ENCODE measurements at regions not wholly inside any gene's neighbourhood (a gene's known extent, or its start where the extent isn't known, plus 50 kb on each side); places are given as distances from the start of the nearest gene placed in this dataset.

DNA sequence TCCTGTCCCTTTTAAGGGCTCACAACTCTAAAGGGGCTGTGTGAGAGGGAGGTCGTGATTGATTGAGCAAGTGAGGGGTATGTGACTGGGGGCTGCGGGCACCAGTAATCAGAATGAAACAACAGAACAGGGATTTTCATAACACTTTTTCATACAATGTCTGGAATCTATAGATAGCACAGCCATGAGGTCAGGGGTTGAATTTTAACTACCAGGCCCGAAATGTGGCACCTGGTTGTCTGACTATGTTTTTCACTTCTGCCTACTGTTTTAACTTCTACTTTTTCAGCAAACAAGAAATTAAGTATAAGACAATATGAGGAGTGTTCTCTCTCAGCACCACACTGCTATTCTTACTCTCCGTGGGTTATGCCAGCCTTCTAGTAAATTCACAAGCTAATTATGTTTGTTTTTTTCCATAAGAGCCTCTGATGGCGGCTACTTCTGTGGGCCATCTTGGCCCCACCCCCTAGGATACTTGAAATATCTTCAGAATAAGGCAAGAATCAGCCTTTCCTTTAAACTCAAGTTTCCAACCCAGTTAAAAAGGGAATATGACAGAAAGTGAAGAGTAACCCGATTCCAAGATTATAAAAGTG, 552.8 kb upstream of the CHORDC1 start:
- H3K27ac ChIP-seq (ENCODE audit: low read length) = no peak overlapping the region
- no peaks in the 10 kb centered on the region for H3K36me3 ChIP-seq (ENCODE audit: control insufficient read depth in 2 of 2, insufficient read depth in 2 of 2, low read length in 2 of 2)
- H3K27me3 ChIP-seq (ENCODE audit: control insufficient read depth in 1 of 2, insufficient read depth in 2 of 2, low read length in 2 of 2) = no peaks in the 10 kb centered on the region
- peaks cover 0 to 3% of the 10 kb centered on the region in 2 donors for H3K9me3 ChIP-seq (ENCODE audit: control insufficient read depth in 2 of 2, low read length in 2 of 2)
- no peak overlapping the region for H3K9ac ChIP-seq (ENCODE audit: low read length in 2 of 2)
- no peaks in the 10 kb centered on the region for H3K4me1 ChIP-seq (ENCODE audit: control insufficient read depth, insufficient read depth, low read length)
- H3K4me3 ChIP-seq (ENCODE audit: low read length in 2 of 2) = no peak overlapping the region

DNA sequence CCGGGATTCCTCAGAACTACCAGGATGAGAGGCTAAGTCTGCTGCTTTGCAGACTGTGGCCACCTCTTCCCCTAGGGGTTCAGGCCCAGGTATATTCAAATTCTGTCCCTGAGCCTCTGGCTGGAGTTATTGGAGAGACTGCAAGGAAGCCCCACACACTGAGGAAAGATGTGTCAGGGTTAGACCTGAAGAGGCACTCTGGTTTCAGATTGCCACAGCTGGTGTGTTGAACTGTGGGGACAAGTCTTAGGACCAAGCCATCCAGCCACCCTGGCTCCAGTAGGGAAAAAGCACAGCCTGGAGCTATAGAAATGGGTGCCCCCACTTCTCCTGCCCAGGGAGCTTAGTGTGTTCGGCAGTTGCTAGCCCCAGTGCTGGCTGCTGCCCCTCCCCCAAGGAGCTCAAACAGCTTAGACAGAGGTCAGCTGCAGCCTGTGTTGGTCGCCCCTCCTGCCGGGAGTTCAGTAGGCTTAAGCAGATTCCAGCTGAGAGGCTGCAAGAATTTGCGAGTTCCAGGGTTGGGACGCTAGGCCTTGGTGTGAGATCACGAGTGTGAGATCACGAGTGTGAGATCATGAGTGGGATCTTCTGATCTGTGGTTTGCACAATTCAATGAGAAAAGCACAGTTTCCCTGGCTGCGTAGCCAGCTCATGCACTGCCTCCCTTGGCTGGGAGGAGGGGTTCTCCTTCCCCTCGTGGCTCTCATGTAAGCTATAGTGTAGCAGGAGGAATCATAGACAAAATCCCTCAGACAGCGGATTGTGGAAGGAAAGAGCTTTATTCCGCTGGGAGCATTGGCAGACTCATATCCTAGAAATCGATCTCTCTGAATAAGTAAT, 552.1 kb upstream of the CHORDC1 start:
- H3K27ac ChIP-seq (ENCODE audit: low read length) = no peak overlapping the region

DNA sequence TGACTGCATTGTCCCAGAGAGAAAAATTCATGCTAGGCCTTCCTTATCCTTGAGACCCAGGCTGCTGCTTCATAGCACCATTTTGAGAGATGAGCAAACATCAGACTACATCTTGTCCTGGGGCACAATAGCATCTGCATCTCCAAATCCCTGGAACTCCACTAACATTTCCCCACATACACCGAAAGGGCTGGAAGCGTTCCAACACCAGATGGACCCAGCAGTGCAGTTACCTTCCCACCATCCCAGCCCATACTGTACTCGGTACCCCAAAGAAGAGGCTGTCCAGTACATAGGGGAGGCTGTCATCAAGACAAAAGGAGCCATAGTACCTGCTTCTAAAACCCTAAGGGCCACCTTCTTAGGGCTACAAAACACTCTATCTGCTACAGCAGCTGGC, 547.2 kb upstream of the CHORDC1 start:
- no peak overlapping the region for H3K4me3 ChIP-seq (ENCODE audit: low read length in 2 of 2)
- no peaks in the 10 kb centered on the region for H3K4me1 ChIP-seq (ENCODE audit: control insufficient read depth, insufficient read depth, low read length)
- no peak overlapping the region for H3K9ac ChIP-seq (ENCODE audit: low read length in 2 of 2)
- H3K9me3 ChIP-seq (ENCODE audit: control insufficient read depth in 2 of 2, low read length in 2 of 2) = peaks cover 0 to under 1% of the 10 kb centered on the region in 2 donors
- no peaks in the 10 kb centered on the region for H3K36me3 ChIP-seq (ENCODE audit: control insufficient read depth in 2 of 2, insufficient read depth in 2 of 2, low read length in 2 of 2)
- H3K27me3 ChIP-seq (ENCODE audit: control insufficient read depth in 1 of 2, insufficient read depth in 2 of 2, low read length in 2 of 2) = no peaks in the 10 kb centered on the region
- no peak overlapping the region for H3K27ac ChIP-seq (ENCODE audit: low read length)

More for the DNA sequence above, 552.1 kb upstream of the CHORDC1 start:
- Histone ChIP-seq H3K36me3 (ENCODE audit: control insufficient read depth in 2 of 2, insufficient read depth in 2 of 2, low read length in 2 of 2) (no peaks in the 10 kb centered on the region), H3K4me3 (ENCODE audit: low read length in 2 of 2) (no peak overlapping the region), H3K9ac (ENCODE audit: low read length in 2 of 2) (no peak overlapping the region), H3K4me1 (ENCODE audit: control insufficient read depth, insufficient read depth, low read length) (no peaks in the 10 kb centered on the region), H3K9me3 (ENCODE audit: control insufficient read depth in 2 of 2, low read length in 2 of 2) (peaks cover 0 to 3% of the 10 kb centered on the region in 2 donors), H3K27me3 (ENCODE audit: control insufficient read depth in 1 of 2, insufficient read depth in 2 of 2, low read length in 2 of 2) (no peaks in the 10 kb centered on the region)

DNA sequence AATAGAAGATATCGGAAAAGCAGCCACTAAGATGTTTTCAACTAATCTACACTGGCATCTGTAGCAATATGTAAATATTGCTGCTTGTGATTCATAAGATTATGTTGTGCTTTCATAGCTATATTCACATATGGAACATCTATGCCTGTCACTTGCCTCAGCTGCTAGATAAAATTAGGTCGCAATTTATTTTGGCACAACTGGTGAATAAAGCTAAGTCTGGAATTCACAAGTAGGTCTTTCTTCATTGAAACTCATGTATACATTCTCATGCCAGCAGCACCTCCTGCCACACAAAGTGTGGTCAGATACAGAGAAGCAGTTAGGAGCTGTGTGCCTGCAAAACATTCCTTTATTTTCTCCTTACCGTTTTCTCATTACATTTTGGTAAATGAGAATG, 543.3 kb upstream of the CHORDC1 start:
- no peaks in the 10 kb centered on the region for H3K4me1 ChIP-seq (ENCODE audit: control insufficient read depth, insufficient read depth, low read length)
- H3K36me3 ChIP-seq (ENCODE audit: control insufficient read depth in 2 of 2, insufficient read depth in 2 of 2, low read length in 2 of 2) = no peaks in the 10 kb centered on the region
- no peak overlapping the region for H3K9ac ChIP-seq (ENCODE audit: low read length in 2 of 2)
- H3K9me3 ChIP-seq (ENCODE audit: control insufficient read depth in 2 of 2, low read length in 2 of 2) = no peaks in the 10 kb centered on the region
- H3K27ac ChIP-seq (ENCODE audit: low read length) = no peak overlapping the region
- H3K27me3 ChIP-seq (ENCODE audit: control insufficient read depth in 1 of 2, insufficient read depth in 2 of 2, low read length in 2 of 2) = no peaks in the 10 kb centered on the region
- H3K4me3 ChIP-seq (ENCODE audit: low read length in 2 of 2) = no peak overlapping the region

DNA sequence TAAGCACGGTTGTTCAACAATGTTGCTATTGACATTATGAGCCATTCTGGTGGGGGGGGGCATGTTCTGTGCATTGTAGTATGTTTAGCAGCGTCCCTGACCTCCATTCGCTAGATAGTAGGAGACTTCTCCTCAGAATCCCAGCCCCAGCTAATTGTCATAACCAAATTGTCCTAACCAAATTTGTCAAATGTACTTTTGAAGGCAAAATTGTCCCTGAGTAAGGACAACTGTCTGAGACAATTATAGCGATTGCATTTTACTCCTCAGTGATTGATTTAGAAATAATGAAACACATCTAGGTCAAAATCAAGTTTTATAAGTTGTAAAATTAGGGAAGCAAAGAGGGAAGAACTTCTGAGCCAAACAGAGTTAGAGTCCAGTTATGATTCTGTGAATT, 541.8 kb upstream of the CHORDC1 start:
- no peaks in the 10 kb centered on the region for H3K9me3 ChIP-seq (ENCODE audit: control insufficient read depth in 2 of 2, low read length in 2 of 2)
- no peak overlapping the region for H3K4me3 ChIP-seq (ENCODE audit: low read length in 2 of 2)
- no peaks in the 10 kb centered on the region for H3K36me3 ChIP-seq (ENCODE audit: control insufficient read depth in 2 of 2, insufficient read depth in 2 of 2, low read length in 2 of 2)
- no peak overlapping the region for H3K27ac ChIP-seq (ENCODE audit: low read length)
- H3K9ac ChIP-seq (ENCODE audit: low read length in 2 of 2) = no peak overlapping the region
- H3K4me1 ChIP-seq (ENCODE audit: control insufficient read depth, insufficient read depth, low read length) = no peaks in the 10 kb centered on the region
- H3K27me3 ChIP-seq (ENCODE audit: control insufficient read depth in 1 of 2, insufficient read depth in 2 of 2, low read length in 2 of 2) = no peaks in the 10 kb centered on the region

DNA sequence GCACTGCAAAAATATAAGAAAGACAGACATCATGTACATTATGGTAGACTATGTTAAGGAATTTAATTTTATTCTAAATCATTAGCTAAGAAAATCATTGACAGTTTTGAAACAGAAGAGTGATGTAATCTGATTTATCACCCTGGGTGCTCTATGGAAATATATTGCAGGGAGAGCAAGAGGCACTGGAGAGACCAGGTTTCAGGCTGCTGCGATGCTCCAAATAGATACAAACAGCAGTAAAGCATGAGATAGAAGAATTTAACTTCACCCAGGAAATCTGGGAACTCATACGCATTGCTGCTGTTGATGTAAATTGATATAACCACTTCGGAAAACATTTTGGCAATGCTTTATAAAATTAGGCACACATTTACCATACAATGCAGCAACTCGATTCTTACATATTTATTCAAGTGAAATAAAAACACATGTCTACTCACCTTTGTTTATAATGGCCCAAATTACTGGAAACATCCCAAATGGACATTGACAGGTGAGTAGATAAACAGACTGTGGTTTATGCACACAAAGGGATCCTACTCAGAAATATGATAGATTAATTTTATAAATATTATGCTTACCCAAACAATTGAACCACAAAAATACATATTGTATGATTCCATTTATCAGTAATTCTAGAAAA, 535.1 kb upstream of the CHORDC1 start:
- no peaks in the 10 kb centered on the region for H3K36me3 ChIP-seq (ENCODE audit: control insufficient read depth in 2 of 2, insufficient read depth in 2 of 2, low read length in 2 of 2)
- H3K9ac ChIP-seq (ENCODE audit: low read length in 2 of 2) = no peak overlapping the region
- no peaks in the 10 kb centered on the region for H3K27me3 ChIP-seq (ENCODE audit: control insufficient read depth in 1 of 2, insufficient read depth in 2 of 2, low read length in 2 of 2)
- no peak overlapping the region for H3K27ac ChIP-seq (ENCODE audit: low read length)
- no peak overlapping the region for H3K4me3 ChIP-seq (ENCODE audit: low read length in 2 of 2)
- H3K9me3 ChIP-seq (ENCODE audit: control insufficient read depth in 2 of 2, low read length in 2 of 2) = no peaks in the 10 kb centered on the region
- H3K4me1 ChIP-seq (ENCODE audit: control insufficient read depth, insufficient read depth, low read length) = no peaks in the 10 kb centered on the region

DNA sequence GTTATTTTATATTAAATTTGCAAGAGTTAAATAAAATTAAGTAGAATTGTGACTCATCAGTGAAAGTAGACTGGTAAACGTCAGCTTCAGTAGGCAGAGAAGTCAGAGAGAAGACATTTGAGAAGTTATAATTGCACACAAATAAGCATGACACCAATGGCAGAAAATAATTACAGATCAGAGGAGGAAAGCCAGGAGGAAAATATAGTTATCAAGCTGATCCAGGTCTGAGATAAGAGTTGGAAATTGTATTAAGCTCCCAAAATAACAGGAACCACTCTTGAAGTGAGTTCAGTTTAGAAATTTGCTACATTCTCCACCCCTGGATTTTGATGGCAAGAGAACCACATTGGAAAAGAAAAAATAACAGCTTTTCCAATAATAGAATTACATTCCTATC, 533.8 kb upstream of the CHORDC1 start:
- Histone ChIP-seq H3K27me3 (ENCODE audit: control insufficient read depth in 1 of 2, insufficient read depth in 2 of 2, low read length in 2 of 2) (no peaks in the 10 kb centered on the region), H3K36me3 (ENCODE audit: control insufficient read depth in 2 of 2, insufficient read depth in 2 of 2, low read length in 2 of 2) (no peaks in the 10 kb centered on the region), H3K4me3 (ENCODE audit: low read length in 2 of 2) (no peak overlapping the region), H3K9me3 (ENCODE audit: control insufficient read depth in 2 of 2, low read length in 2 of 2) (no peaks in the 10 kb centered on the region), H3K4me1 (ENCODE audit: control insufficient read depth, insufficient read depth, low read length) (no peaks in the 10 kb centered on the region), H3K27ac (ENCODE audit: low read length) (no peak overlapping the region), H3K9ac (ENCODE audit: low read length in 2 of 2) (no peak overlapping the region)

DNA sequence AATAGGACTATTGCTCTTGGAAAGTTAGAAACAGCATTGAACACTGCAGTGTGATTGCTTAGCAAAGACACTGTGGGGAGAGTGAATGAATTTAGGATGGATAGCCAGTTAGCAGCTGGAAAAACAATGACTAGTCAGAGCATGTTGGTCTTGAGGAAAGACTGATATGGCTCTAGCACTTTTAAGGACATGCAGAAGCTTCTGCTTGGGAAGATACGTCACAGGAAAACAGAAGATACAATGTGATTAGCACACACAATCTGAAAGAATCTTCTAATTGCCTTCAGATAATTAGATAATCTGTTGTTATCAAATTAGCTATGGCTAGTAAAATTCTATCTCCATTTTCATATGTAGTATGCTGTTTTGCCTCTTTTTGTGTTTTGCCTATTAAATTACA, 530.7 kb upstream of the CHORDC1 start:
- Histone ChIP-seq H3K27ac (ENCODE audit: low read length) (no peak overlapping the region), H3K9me3 (ENCODE audit: control insufficient read depth in 2 of 2, low read length in 2 of 2) (no peaks in the 10 kb centered on the region), H3K4me1 (ENCODE audit: control insufficient read depth, insufficient read depth, low read length) (no peaks in the 10 kb centered on the region), H3K27me3 (ENCODE audit: control insufficient read depth in 1 of 2, insufficient read depth in 2 of 2, low read length in 2 of 2) (no peaks in the 10 kb centered on the region), H3K4me3 (ENCODE audit: low read length in 2 of 2) (no peak overlapping the region), H3K9ac (ENCODE audit: low read length in 2 of 2) (no peak overlapping the region), H3K36me3 (ENCODE audit: control insufficient read depth in 2 of 2, insufficient read depth in 2 of 2, low read length in 2 of 2) (no peaks in the 10 kb centered on the region)

DNA sequence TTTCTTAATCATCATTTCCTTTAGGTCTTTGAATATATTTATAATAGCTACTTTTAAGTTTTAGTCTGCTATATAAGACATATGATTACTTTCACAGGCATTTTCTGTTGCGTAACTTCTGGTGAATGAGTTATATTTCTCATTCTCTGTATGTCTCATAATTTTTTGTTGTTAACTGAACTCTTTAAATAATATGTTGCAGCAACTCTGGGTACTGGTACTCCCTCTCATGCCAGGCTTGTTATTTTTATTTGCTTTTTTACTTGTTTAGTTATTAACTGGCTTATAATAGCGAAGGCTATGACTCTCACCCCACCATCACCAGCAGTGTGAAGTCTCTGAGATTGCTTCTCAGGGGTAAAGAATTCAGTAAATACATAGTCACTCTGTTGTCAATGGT, 524.2 kb upstream of the CHORDC1 start:
- H3K36me3 ChIP-seq (ENCODE audit: control insufficient read depth in 2 of 2, insufficient read depth in 2 of 2, low read length in 2 of 2) = no peaks in the 10 kb centered on the region
- H3K27ac ChIP-seq (ENCODE audit: low read length) = no peak overlapping the region
- H3K9me3 ChIP-seq (ENCODE audit: control insufficient read depth in 2 of 2, low read length in 2 of 2) = no peaks in the 10 kb centered on the region
- H3K9ac ChIP-seq (ENCODE audit: low read length in 2 of 2) = no peak overlapping the region
- no peaks in the 10 kb centered on the region for H3K27me3 ChIP-seq (ENCODE audit: control insufficient read depth in 1 of 2, insufficient read depth in 2 of 2, low read length in 2 of 2)
- H3K4me3 ChIP-seq (ENCODE audit: low read length in 2 of 2) = no peak overlapping the region
- no peaks in the 10 kb centered on the region for H3K4me1 ChIP-seq (ENCODE audit: control insufficient read depth, insufficient read depth, low read length)

DNA sequence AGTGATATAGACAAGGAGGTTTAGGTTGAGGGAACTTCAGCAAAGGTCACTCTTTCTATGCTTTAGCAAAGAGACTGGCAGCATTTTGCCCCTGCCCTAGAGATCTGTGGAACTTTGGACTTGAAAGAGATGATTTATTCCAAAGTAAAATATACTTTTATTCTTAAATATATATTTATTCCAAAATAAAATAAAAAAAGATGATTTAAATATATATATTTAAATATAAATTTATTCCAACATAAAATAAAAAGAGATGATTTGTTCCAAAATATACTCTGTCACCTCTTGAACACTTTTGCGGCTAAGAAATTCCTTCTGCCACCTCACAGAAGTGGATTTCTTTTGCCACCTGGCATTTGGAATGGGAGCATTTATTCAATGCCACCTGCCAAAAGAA, 521.3 kb upstream of the CHORDC1 start:
- no peak overlapping the region for H3K4me3 ChIP-seq (ENCODE audit: low read length in 2 of 2)
- H3K9ac ChIP-seq (ENCODE audit: low read length in 2 of 2) = no peak overlapping the region
- no peaks in the 10 kb centered on the region for H3K4me1 ChIP-seq (ENCODE audit: control insufficient read depth, insufficient read depth, low read length)
- H3K9me3 ChIP-seq (ENCODE audit: control insufficient read depth in 2 of 2, low read length in 2 of 2) = no peaks in the 10 kb centered on the region
- no peak overlapping the region for H3K27ac ChIP-seq (ENCODE audit: low read length)
- H3K27me3 ChIP-seq (ENCODE audit: control insufficient read depth in 1 of 2, insufficient read depth in 2 of 2, low read length in 2 of 2) = no peaks in the 10 kb centered on the region
- H3K36me3 ChIP-seq (ENCODE audit: control insufficient read depth in 2 of 2, insufficient read depth in 2 of 2, low read length in 2 of 2) = no peaks in the 10 kb centered on the region

DNA sequence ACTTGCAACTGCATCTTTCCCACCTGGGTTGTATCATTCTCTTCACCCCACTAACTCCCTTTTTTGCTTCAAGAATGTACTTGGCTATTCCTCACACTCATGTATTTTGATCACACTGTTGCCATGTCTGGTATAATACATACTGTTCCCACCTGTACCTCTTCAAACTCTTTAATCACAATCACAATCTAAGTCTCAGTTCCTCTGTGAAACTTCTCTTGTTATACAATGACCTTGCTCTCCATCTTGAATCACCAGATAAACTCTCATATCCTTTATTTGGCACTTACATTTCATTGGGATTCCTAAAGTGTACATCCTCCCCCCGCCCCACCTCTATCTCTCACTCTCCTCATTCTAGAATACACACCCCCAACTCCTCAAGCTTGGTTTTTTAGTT, 516.0 kb upstream of the CHORDC1 start:
- Histone ChIP-seq H3K9ac (ENCODE audit: low read length in 2 of 2) (no peak overlapping the region), H3K27me3 (ENCODE audit: control insufficient read depth in 1 of 2, insufficient read depth in 2 of 2, low read length in 2 of 2) (no peaks in the 10 kb centered on the region), H3K4me3 (ENCODE audit: low read length in 2 of 2) (no peak overlapping the region), H3K9me3 (ENCODE audit: control insufficient read depth in 2 of 2, low read length in 2 of 2) (no peaks in the 10 kb centered on the region), H3K4me1 (ENCODE audit: control insufficient read depth, insufficient read depth, low read length) (no peaks in the 10 kb centered on the region), H3K36me3 (ENCODE audit: control insufficient read depth in 2 of 2, insufficient read depth in 2 of 2, low read length in 2 of 2) (no peaks in the 10 kb centered on the region), H3K27ac (ENCODE audit: low read length) (no peak overlapping the region)

Measured in stomach smooth muscle (tissue), 2 donors.